HCT116 (cell line): ENCODE measurements at regions not wholly inside any gene's neighbourhood (a gene's known extent, or its start where the extent isn't known, plus 50 kb on each side); places are given as distances from the start of the nearest gene placed in this dataset.
A peak's percentile ranks its signal among the peaks of the same experiment; 100 is the strongest.

ENCODE experiments used
- ATAC-seq: fragments of 200-7000 bp; cut with Tn5 transposase; 2 replicates; pipeline ENCODE4 v1.9.1; 2020; ENCODE audit warnings: mild to moderate bottlenecking, moderate library complexity
- BruUV-seq: library from RNA; stranded (reverse); fragments of 400-500 nt; replicated peaks from 2 replicates; lab custom pipeline; 2021; lab: Mats Ljungman, UMichigan
- CTCF ChIA-PET: fragments of 300-600 bp; sonication (Branson Sonifier 250); formaldehyde crosslinking; loops from one replicate; lab custom pipeline; 2021; ENCODE audit warnings: antibody characterized with exemption; lab: Charles Lee
- POLR2A ChIA-PET: fragments of 300-600, 350-600 bp; sonication (Branson Sonifier 250); formaldehyde crosslinking; loops from one replicate; lab custom pipeline; 2021; ENCODE audit warnings: antibody characterized with exemption; lab: Charles Lee
- RAD21 ChIA-PET, 2 experiments: fragments of 300-600 bp; sonication (Branson Sonifier 250); formaldehyde crosslinking; loops; one replicate each; lab custom pipeline; 2023; ENCODE audit warnings: low total read pairs in 2 of 2; ENCODE audit not compliant: uncharacterized antibody in 2 of 2, unreplicated experiment in 2 of 2, low non-redundant PET in 1 of 2; lab: Charles Lee
- DNase-seq: peaks from one replicate; pipeline ENCODE4 v3.0.0-alpha.2; 2010; ENCODE audit warnings: low read depth, low spot score
- H2AFZ ChIP-seq: fragments of 200-600 bp; shearing (Covaris generic), sonication (generic); 2 replicates; pipeline ENCODE4 v1.6.1; 2017; ENCODE audit warnings: low read depth, mixed run types, mixed read lengths, antibody characterized with exemption, low read length; ENCODE audit not compliant: poor library complexity, severe bottlenecking
- H3K27ac ChIP-seq: 2 replicates; pipeline ENCODE4 v1.5.1; 2012; ENCODE audit warnings: low read depth, low read length
- H3K27me3 ChIP-seq: fragments of 200-600 bp; sonication (generic); 2 replicates; pipeline ENCODE4 v1.6.1; 2016; ENCODE audit warnings: mixed run types, low read length, mixed read lengths; ENCODE audit not compliant: insufficient read depth
- H3K36me3 ChIP-seq, 2 experiments: fragments of 200-500 bp in 1 of 2; fragments of 200-600 bp in 1 of 2; sonication (Bioruptor generic) in 1 of 2; sonication (generic) in 1 of 2; 2 replicates each; pipeline versions ENCODE4 v1.5.1 to v1.6.1; 2014 to 2016; ENCODE audit warnings: low read length in 2 of 2, inconsistent platforms in 1 of 2, mixed read lengths in 1 of 2, mixed run types in 1 of 2; ENCODE audit not compliant: insufficient read depth in 2 of 2, control insufficient read depth in 1 of 2
- H3K4me1 ChIP-seq, 2 experiments: fragments of 200-600 bp in 1 of 2; sonication (generic) in 1 of 2; 2 replicates each; pipeline versions ENCODE4 v1.5.1 to v1.6.1; 2012 to 2017; ENCODE audit warnings: low read length in 2 of 2, inconsistent platforms in 1 of 2, mild to moderate bottlenecking in 1 of 2, mixed read lengths in 1 of 2, mixed run types in 1 of 2, moderate library complexity in 1 of 2; ENCODE audit not compliant: insufficient read depth in 2 of 2, control insufficient read depth in 1 of 2
- H3K4me2 ChIP-seq: fragments of 200-600 bp; sonication (generic); 2 replicates; pipeline ENCODE4 v1.6.1; 2017; ENCODE audit warnings: mixed run types, low read length, mixed read lengths
- H3K4me3 ChIP-seq, 2 experiments: fragments of 200-600 bp in 1 of 2; sonication (generic) in 1 of 2; replicated peaks in 1 of 2; 2 replicates each; pipeline ENCODE4 v1.5.1; 2011 to 2016; ENCODE audit warnings: low read length in 2 of 2, control low read depth in 1 of 2, low read depth in 1 of 2, mild to moderate bottlenecking in 1 of 2, mixed read lengths in 1 of 2, mixed run types in 1 of 2
- H3K79me2 ChIP-seq: fragments of 200-600 bp; sonication (generic); 2 replicates; pipeline ENCODE4 v1.6.1; 2017; ENCODE audit warnings: mild to moderate bottlenecking, mixed run types, low read length, moderate library complexity, mixed read lengths; ENCODE audit not compliant: insufficient read depth
- H3K9ac ChIP-seq: fragments of 200-600 bp; sonication (generic); 2 replicates; pipeline ENCODE4 v1.6.1; 2016; ENCODE audit warnings: low read length, mixed read lengths
- H3K9me2 ChIP-seq: fragments of 200-600 bp; sonication (generic), shearing (Covaris generic); 2 replicates; pipeline ENCODE4 v1.6.1; 2017; ENCODE audit warnings: mixed run types, mild to moderate bottlenecking, moderate library complexity; ENCODE audit not compliant: insufficient read depth
- H3K9me3 ChIP-seq, 2 experiments: fragments of 200-500 bp in 1 of 2; fragments of 200-600 bp in 1 of 2; sonication (Bioruptor generic) in 1 of 2; sonication (generic) in 1 of 2; 2 replicates each; pipeline ENCODE4 v1.6.1; 2014 to 2017; ENCODE audit warnings: low read length in 2 of 2, mixed read lengths in 2 of 2, inconsistent platforms in 1 of 2, low read depth in 1 of 2, mild to moderate bottlenecking in 1 of 2, mixed run types in 1 of 2, moderate library complexity in 1 of 2; ENCODE audit not compliant: control insufficient read depth in 1 of 2, insufficient read depth in 1 of 2
- H4K20me1 ChIP-seq: fragments of 200-600 bp; sonication (generic), shearing (Covaris generic); 2 replicates; pipeline ENCODE4 v1.6.1; 2017; ENCODE audit warnings: mixed run types, mild to moderate bottlenecking, moderate library complexity; ENCODE audit not compliant: insufficient read depth
- CBX3 ChIP-seq: IDR thresholded peaks from 2 replicates; pipeline ENCODE4 v1.6.1; 2012; ENCODE audit warnings: low read depth
- ELF1 ChIP-seq: IDR thresholded peaks from 2 replicates; pipeline ENCODE4 v1.6.1; 2012; ENCODE audit warnings: low read depth, borderline replicate concordance
- EZH2phosphoT487 ChIP-seq: fragments of 200-600 bp; IDR thresholded peaks from 2 replicates; pipeline ENCODE4 v1.6.1; 2018; ENCODE audit warnings: antibody characterized with exemption, borderline replicate concordance
- JUND ChIP-seq: IDR thresholded peaks from 2 replicates; pipeline ENCODE4 v1.6.1; 2012
- POLR2A ChIP-seq: IDR thresholded peaks from 2 replicates; pipeline ENCODE4 v1.7.0; 2011; ENCODE audit warnings: borderline replicate concordance; ENCODE audit not compliant: insufficient read depth, insufficient read length; ENCODE audit errors: extremely low read depth
- RAD21 ChIP-seq: IDR thresholded peaks from 2 replicates; pipeline ENCODE4 v1.6.1; 2012; ENCODE audit warnings: low read depth, mild to moderate bottlenecking
- SIN3A ChIP-seq: IDR thresholded peaks from 2 replicates; pipeline ENCODE4 v1.6.1; 2012; ENCODE audit warnings: low read depth
- TCF7L2 ChIP-seq: IDR thresholded peaks from 2 replicates; pipeline ENCODE4 v1.7.0; 2011; ENCODE audit warnings: borderline replicate concordance, inconsistent platforms; ENCODE audit not compliant: insufficient read depth, insufficient read length; ENCODE audit errors: extremely low read depth
- YY1 ChIP-seq: IDR thresholded peaks from 2 replicates; pipeline ENCODE4 v1.6.1; 2011; ENCODE audit warnings: low read length, low read depth, moderate library complexity, mild to moderate bottlenecking; ENCODE audit not compliant: insufficient replicate concordance; ENCODE audit errors: extremely low read depth
- intact Hi-C: fragments of 100-400 bp; cut with micrococcal nuclease; formaldehyde crosslinking; loops from 2 replicates; pipeline ENCODE4 v1.10.0; 2022

GRCh38 chr9:21685502-21685901, 116.9 kb upstream of the MTAP start:
- H3K9ac ChIP-seq, result peak overlapping the region; percentile 71
- no peak overlapping the region for H2AFZ ChIP-seq
- POLR2A ChIA-PET, result interaction anchor here (1.1 to 11.4 kb wide), 22 partner anchors 8 to 132 kb away, joined by 3 to 154 read pairs (median 27); partner anchors contain the start of gene MTAP
- RAD21 ChIA-PET, result interaction anchor here in 1 of 2 experiments (1.0 kb wide), 1 partner anchor 103 kb away, joined by 3 read pairs; no protein-coding TSS in a partner anchor
- H3K9me3 ChIP-seq, result no peaks in the 10 kb centered on the region
- ATAC-seq (peak; percentile 10), DNase-seq (no peak)
- no TSS peak for BruUV-seq
- H3K4me1 ChIP-seq, result peaks cover 87 to 100% of the 10 kb centered on the region in 2 experiments
- CTCF ChIA-PET, result interaction anchor here (1.0 kb wide), 1 partner anchor 23 kb away, joined by 4 read pairs; no protein-coding TSS in a partner anchor
- TF ChIP-seq SIN3A (no peak), ELF1 (no peak), TCF7L2 (no peak), EZH2phosphoT487 (no peak), JUND (no peak), POLR2A (peak; percentile 39)
- H3K27me3 ChIP-seq, result no peaks in the 10 kb centered on the region
- H3K79me2 ChIP-seq, result peaks cover 95% of the 10 kb centered on the region
- H3K4me2 ChIP-seq, result peak overlapping the region; percentile 57
- no peaks in the 10 kb centered on the region for H3K9me2 ChIP-seq
- H3K36me3 ChIP-seq, result no peaks in the 10 kb centered on the region
- no peaks in the 10 kb centered on the region for H4K20me1 ChIP-seq
- intact Hi-C loops, result loop anchor here (1.0 to 2.0 kb wide), 4 partner anchors 93 to 127 kb away; no protein-coding TSS in a partner anchor
- peak overlapping the region; percentile 99 for H3K27ac ChIP-seq
- H3K4me3 ChIP-seq, result no peak overlapping the region; a peak in 1 of 4 replicates

GRCh38 chr9:21686738-21687137, 115.7 kb upstream of the MTAP start:
- H3K27me3 ChIP-seq, result no peaks in the 10 kb centered on the region
- no peaks in the 10 kb centered on the region for H3K9me2 ChIP-seq
- POLR2A ChIA-PET, result interaction anchor here (0.9 to 11.4 kb wide), 9 partner anchors 9 to 127 kb away, joined by 3 to 154 read pairs (median 5); no protein-coding TSS in a partner anchor
- peak overlapping the region; percentile 71 for H3K9ac ChIP-seq
- H3K4me2 ChIP-seq, result peak overlapping the region; percentile 57
- peak overlapping the region; percentile 99 for H3K27ac ChIP-seq
- ATAC-seq (no peak), DNase-seq (no peak)
- no peaks in the 10 kb centered on the region for H3K36me3 ChIP-seq
- H3K4me3 ChIP-seq, result no peak overlapping the region
- intact Hi-C loops, result no loop called here
- H4K20me1 ChIP-seq, result no peaks in the 10 kb centered on the region
- H3K79me2 ChIP-seq, result peaks cover 94% of the 10 kb centered on the region
- H2AFZ ChIP-seq, result no peak overlapping the region
- no peak for TF ChIP-seq RAD21
- no peak for TF ChIP-seq CBX3
- no peak for TF ChIP-seq YY1
- CTCF ChIA-PET, result no interaction called here
- RAD21 ChIA-PET, result no interaction called here
- no peaks in the 10 kb centered on the region for H3K9me3 ChIP-seq
- no TSS peak for BruUV-seq
- peaks cover 87 to 100% of the 10 kb centered on the region in 2 experiments for H3K4me1 ChIP-seq
